Mesenchymal stem cell (in vitro differentiated cells and primary cell): ENCODE measurements at regions not wholly inside any gene's neighbourhood (a gene's known extent, or its start where the extent isn't known, plus 50 kb on each side); places are given as distances from the start of the nearest gene placed in this dataset.

Source experiments
- DNase-seq: peaks from one replicate; pipeline ENCODE4 v3.0.0-alpha.2; 2013
- H2AFZ ChIP-seq: one replicate; pipeline ENCODE4 v1.6.1; 2013; ENCODE audit warnings: low read depth, mild to moderate bottlenecking, control low read depth, inconsistent platforms, low read length, moderate library complexity
- H2AK5ac ChIP-seq: 2 replicates; pipeline ENCODE4 v1.6.1; 2013; ENCODE audit warnings: low read length, moderate library complexity, mild to moderate bottlenecking, inconsistent platforms; ENCODE audit not compliant: severe bottlenecking
- H2BK120ac ChIP-seq: one replicate; pipeline ENCODE4 v1.6.1; 2013; ENCODE audit warnings: low read depth, mild to moderate bottlenecking, inconsistent platforms, low read length, moderate library complexity
- H2BK12ac ChIP-seq, 2 experiments: one replicate each; pipeline ENCODE4 v1.6.1; 2013; ENCODE audit warnings: inconsistent platforms in 2 of 2, low read length in 2 of 2, mild to moderate bottlenecking in 2 of 2, moderate library complexity in 2 of 2, control low read depth in 1 of 2
- H2BK15ac ChIP-seq: one replicate; pipeline ENCODE4 v1.6.1; 2013; ENCODE audit warnings: mild to moderate bottlenecking, low read depth, inconsistent platforms; ENCODE audit not compliant: poor library complexity, severe bottlenecking
- H2BK5ac ChIP-seq: 2 replicates; pipeline ENCODE4 v1.6.1; 2013; ENCODE audit warnings: low read depth, mild to moderate bottlenecking, low read length, control low read depth, inconsistent platforms; ENCODE audit not compliant: poor library complexity, severe bottlenecking
- H3K14ac ChIP-seq, 2 experiments: one replicate each; pipeline ENCODE4 v1.6.1; 2013; ENCODE audit warnings: inconsistent platforms in 2 of 2, low read length in 2 of 2, control low read depth in 1 of 2, mild to moderate bottlenecking in 1 of 2, moderate library complexity in 1 of 2
- H3K18ac ChIP-seq, 2 experiments: one replicate each; pipeline ENCODE4 v1.6.1; 2013; ENCODE audit warnings: inconsistent platforms in 2 of 2, low read length in 2 of 2, control low read depth in 1 of 2, low read depth in 1 of 2, mild to moderate bottlenecking in 1 of 2
- H3K23ac ChIP-seq, 2 experiments: one replicate each; pipeline ENCODE4 v1.6.1; 2013; ENCODE audit warnings: inconsistent platforms in 2 of 2, low read length in 2 of 2, mild to moderate bottlenecking in 2 of 2, moderate library complexity in 2 of 2, control low read depth in 1 of 2
- H3K27ac ChIP-seq: 2 replicates; pipeline ENCODE4 v1.5.1; 2013; ENCODE audit warnings: mild to moderate bottlenecking, moderate library complexity, low read length, control low read depth, inconsistent platforms; ENCODE audit not compliant: poor library complexity, severe bottlenecking
- H3K27me3 ChIP-seq, 2 experiments: 2 replicates each; pipeline versions ENCODE4 v1.6.1 to v1.7.0; 2013; ENCODE audit warnings: low read length in 2 of 2, mild to moderate bottlenecking in 2 of 2, moderate library complexity in 2 of 2, control low read depth in 1 of 2, inconsistent platforms in 1 of 2; ENCODE audit not compliant: control insufficient read depth in 1 of 2, insufficient read depth in 1 of 2
- H3K36me3 ChIP-seq, 2 experiments: 2 replicates each; pipeline versions ENCODE4 v1.6.1 to v1.7.0; 2013; ENCODE audit warnings: low read length in 2 of 2, control low read depth in 1 of 2, inconsistent platforms in 1 of 2, low read depth in 1 of 2, mild to moderate bottlenecking in 1 of 2; ENCODE audit not compliant: insufficient read depth in 2 of 2, control insufficient read depth in 1 of 2
- H3K4ac ChIP-seq, 2 experiments: one replicate each; pipeline ENCODE4 v1.6.1; 2013; ENCODE audit warnings: inconsistent platforms in 2 of 2, low read length in 2 of 2, mild to moderate bottlenecking in 2 of 2, moderate library complexity in 2 of 2, control low read depth in 1 of 2, low read depth in 1 of 2
- H3K4me1 ChIP-seq: 2 replicates; pipeline ENCODE4 v1.6.1; 2013; ENCODE audit warnings: low read depth, low read length, control low read depth; ENCODE audit not compliant: control insufficient read depth, insufficient read depth
- H3K4me2 ChIP-seq: 2 replicates; pipeline ENCODE4 v1.6.1; 2013; ENCODE audit warnings: low read length, mild to moderate bottlenecking, inconsistent platforms; ENCODE audit not compliant: poor library complexity, severe bottlenecking
- H3K4me3 ChIP-seq, 2 experiments: 2 replicates each; pipeline versions ENCODE4 v1.5.1 to v1.7.0; 2013; ENCODE audit warnings: low read length in 2 of 2, mild to moderate bottlenecking in 2 of 2, control low read depth in 1 of 2, low read depth in 1 of 2; ENCODE audit not compliant: insufficient read depth in 1 of 2
- H3K79me1 ChIP-seq: replicated peaks from 2 replicates; pipeline ENCODE4 v1.6.1; 2013; ENCODE audit warnings: mild to moderate bottlenecking, control low read depth, low read length, inconsistent platforms; ENCODE audit not compliant: poor library complexity, severe bottlenecking
- H3K9ac ChIP-seq: 2 replicates; pipeline ENCODE4 v1.7.0; 2013; ENCODE audit warnings: mild to moderate bottlenecking, low read length, moderate library complexity
- H3K9me3 ChIP-seq: 2 replicates; pipeline ENCODE4 v1.7.0; 2013; ENCODE audit warnings: mild to moderate bottlenecking, low read length; ENCODE audit not compliant: control insufficient read depth
- H4K8ac ChIP-seq: one replicate; pipeline ENCODE4 v1.6.1; 2013; ENCODE audit warnings: inconsistent platforms, mild to moderate bottlenecking, low read length, moderate library complexity
- H4K91ac ChIP-seq: one replicate; pipeline ENCODE4 v1.6.1; 2013; ENCODE audit warnings: mild to moderate bottlenecking, low read length, inconsistent platforms
- WGBS: methylation state at CpG from one replicate; pipeline ENCODE4 v1.1.7; 2013; ENCODE audit warnings: mixed read lengths; 5-methylcytosine and 5-hydroxymethylcytosine counted together

DNA sequence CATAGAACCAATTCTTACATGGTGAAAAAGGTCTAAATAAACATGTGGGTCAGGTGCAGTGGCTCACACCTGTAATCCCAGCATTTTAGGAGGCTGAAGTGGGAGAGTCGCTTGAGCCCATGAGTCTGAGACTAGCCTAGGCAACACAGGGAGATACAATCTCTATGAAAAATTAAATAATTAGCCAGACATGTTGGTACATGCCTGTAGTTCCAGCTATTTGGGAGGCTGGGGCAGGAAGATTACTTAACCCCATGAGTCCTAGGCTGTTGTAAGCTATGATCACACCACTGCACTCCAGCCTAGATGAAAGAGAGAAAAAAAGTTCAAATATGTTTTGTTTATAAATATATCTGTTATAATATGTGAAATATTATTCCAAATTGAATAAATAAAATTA is 643.6 kb downstream of the IPMK start:
- H2AK5ac ChIP-seq, result no peak overlapping the region

DNA sequence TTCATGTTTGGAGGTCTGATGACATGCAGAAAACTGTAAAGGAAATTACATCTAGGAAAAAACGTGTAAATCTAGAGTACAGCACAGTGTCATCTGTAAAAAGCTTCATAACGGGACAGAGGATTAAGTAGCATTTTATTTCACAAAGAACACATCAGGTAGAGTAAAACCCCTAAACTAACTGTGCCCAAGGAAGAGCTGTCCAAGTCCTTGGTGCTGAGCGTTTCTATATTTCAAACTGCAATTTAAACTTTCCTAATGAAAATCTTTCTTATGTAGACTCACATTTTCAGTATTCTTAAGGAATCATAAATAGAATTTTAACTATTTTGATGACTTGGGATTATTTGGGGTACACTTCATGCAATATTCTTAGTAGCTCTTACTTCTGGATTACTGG is 646.2 kb downstream of the IPMK start:
- no peaks in the 10 kb centered on the region for H3K27me3 ChIP-seq
- no peak overlapping the region for H2BK12ac ChIP-seq
- no peak overlapping the region for H3K14ac ChIP-seq
- no peak overlapping the region for H3K9ac ChIP-seq
- no peak overlapping the region for H2AFZ ChIP-seq
- no peak overlapping the region for H4K8ac ChIP-seq
- H3K4me1 ChIP-seq, result no peaks in the 10 kb centered on the region
- H3K18ac ChIP-seq, result no peak overlapping the region
- no peak overlapping the region for H3K23ac ChIP-seq
- H3K36me3 ChIP-seq, result no peaks in the 10 kb centered on the region
- H2BK5ac ChIP-seq, result no peak overlapping the region
- H2BK15ac ChIP-seq, result no peak overlapping the region
- H3K4ac ChIP-seq, result no peak overlapping the region
- DNase-seq, result no peak
- no peak overlapping the region for H3K27ac ChIP-seq
- no peak overlapping the region for H2AK5ac ChIP-seq
- H3K9me3 ChIP-seq, result no peaks in the 10 kb centered on the region
- 65% methylated on average over 2 of the region's 3 CpGs for WGBS
- no peak overlapping the region for H3K4me3 ChIP-seq
- H2BK120ac ChIP-seq, result no peak overlapping the region
- H3K79me1 ChIP-seq, result no peaks in the 10 kb centered on the region
- no peak overlapping the region for H4K91ac ChIP-seq
- H3K4me2 ChIP-seq, result no peak overlapping the region

More for the DNA sequence above, 643.6 kb downstream of the IPMK start:
- Histone ChIP-seq H2BK120ac (no peak overlapping the region), H2BK5ac (no peak overlapping the region), H3K4me1 (no peaks in the 10 kb centered on the region), H4K8ac (no peak overlapping the region), H3K36me3 (no peaks in the 10 kb centered on the region), H4K91ac (no peak overlapping the region), H3K4me3 (no peak overlapping the region), H3K23ac (no peak overlapping the region), H3K9me3 (no peaks in the 10 kb centered on the region), H3K4me2 (no peak overlapping the region), H3K4ac (no peak overlapping the region), H3K27me3 (no peaks in the 10 kb centered on the region), H3K79me1 (no peaks in the 10 kb centered on the region), H3K9ac (no peak overlapping the region), H3K14ac (no peak overlapping the region), H2BK12ac (no peak overlapping the region), H3K27ac (no peak overlapping the region), H2AFZ (no peak overlapping the region), H3K18ac (no peak overlapping the region), H2BK15ac (no peak overlapping the region)
- DNase-seq, result no peak
- WGBS, result 100% methylated on average over 1 of the region's 1 CpG

DNA sequence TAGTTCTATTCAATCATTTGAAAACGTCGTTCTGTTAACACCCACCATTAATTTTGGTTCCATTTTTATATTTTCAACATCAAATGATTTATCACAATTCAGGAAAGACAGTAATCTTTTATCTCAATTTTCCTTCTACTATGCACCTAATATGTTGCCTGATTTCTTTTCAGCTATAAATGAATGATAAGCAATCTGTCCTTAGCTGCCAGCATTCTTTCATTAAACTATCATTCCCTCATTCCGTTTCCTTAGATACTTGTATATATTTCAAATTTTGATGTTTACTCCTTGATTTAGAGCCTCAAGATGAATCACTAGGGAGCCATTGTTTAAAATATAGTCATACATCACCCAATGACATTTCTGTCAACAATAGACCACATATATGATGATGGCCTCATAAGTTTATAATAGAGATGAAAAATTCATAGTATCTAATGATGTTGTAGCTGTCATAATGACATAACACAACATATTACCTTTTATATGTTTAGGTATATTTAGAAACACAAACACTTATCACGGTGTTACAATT is 661.7 kb downstream of the IPMK start:
- Histone ChIP-seq H2BK5ac (no peak overlapping the region), H3K4me3 (no peak overlapping the region), H3K4ac (no peak overlapping the region), H2AFZ (no peak overlapping the region), H3K9me3 (no peaks in the 10 kb centered on the region), H2BK120ac (no peak overlapping the region), H2BK12ac (no peak overlapping the region), H3K36me3 (no peaks in the 10 kb centered on the region), H4K91ac (no peak overlapping the region), H3K4me2 (no peak overlapping the region), H3K4me1 (no peaks in the 10 kb centered on the region), H3K9ac (no peak overlapping the region), H3K14ac (no peak overlapping the region), H3K18ac (no peak overlapping the region), H2BK15ac (no peak overlapping the region), H3K27ac (no peak overlapping the region), H2AK5ac (no peak overlapping the region), H3K23ac (no peak overlapping the region), H4K8ac (no peak overlapping the region), H3K27me3 (no peaks in the 10 kb centered on the region), H3K79me1 (no peaks in the 10 kb centered on the region)
- 100% methylated on average over 2 of the region's 4 CpGs for WGBS
- no peak for DNase-seq

DNA sequence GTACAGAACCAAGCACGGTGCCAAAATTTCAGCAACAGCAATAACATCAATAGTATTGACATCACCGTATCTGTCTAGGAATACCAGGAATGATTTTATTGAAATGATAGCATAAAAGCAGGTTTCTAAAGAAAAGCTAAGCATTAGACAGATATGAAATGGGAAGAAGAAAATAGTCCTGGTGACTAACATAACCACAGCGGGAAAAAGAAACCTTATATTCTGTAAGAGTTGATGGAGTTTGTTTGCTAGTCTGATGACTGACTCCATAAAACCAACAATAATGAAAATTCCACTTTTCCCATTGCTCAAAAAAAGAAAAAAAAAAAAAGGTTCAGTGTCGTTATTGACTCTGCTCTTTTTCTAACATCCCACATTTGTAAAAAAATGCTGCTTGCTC is 668.3 kb downstream of the IPMK start:
- no peak for DNase-seq
- no peak overlapping the region for H3K23ac ChIP-seq
- no peak overlapping the region for H3K18ac ChIP-seq
- no peak overlapping the region for H2BK12ac ChIP-seq
- H2BK120ac ChIP-seq, result no peak overlapping the region
- no peak overlapping the region for H3K9ac ChIP-seq
- H3K4me1 ChIP-seq, result no peaks in the 10 kb centered on the region
- no peak overlapping the region for H3K4ac ChIP-seq
- WGBS, result 79% methylated on average over 1 of the region's 4 CpGs
- H3K4me2 ChIP-seq, result no peak overlapping the region
- no peak overlapping the region for H2BK15ac ChIP-seq
- no peak overlapping the region for H4K8ac ChIP-seq
- no peaks in the 10 kb centered on the region for H3K36me3 ChIP-seq
- no peak overlapping the region for H3K4me3 ChIP-seq
- H3K9me3 ChIP-seq, result no peaks in the 10 kb centered on the region
- H3K79me1 ChIP-seq, result no peaks in the 10 kb centered on the region
- no peak overlapping the region for H2AFZ ChIP-seq
- H3K27me3 ChIP-seq, result no peaks in the 10 kb centered on the region
- no peak overlapping the region for H3K14ac ChIP-seq
- H4K91ac ChIP-seq, result no peak overlapping the region
- no peak overlapping the region for H3K27ac ChIP-seq
- H2BK5ac ChIP-seq, result no peak overlapping the region
- H2AK5ac ChIP-seq, result no peak overlapping the region
